Trophoblast cell (in vitro differentiated cells and primary cell): ENCODE measurements at regions not wholly inside any gene's neighbourhood (a gene's known extent, or its start where the extent isn't known, plus 50 kb on each side); places are given as distances from the start of the nearest gene placed in this dataset.

Source experiments
- DNase-seq, 2 donors: peaks; one replicate each; pipeline ENCODE4 v3.0.0-alpha.2; 2016
- H2AFZ ChIP-seq: 2 replicates; pipeline ENCODE4 v1.6.1; 2013; ENCODE audit warnings: low read length, moderate library complexity, mild to moderate bottlenecking; ENCODE audit not compliant: insufficient read depth, poor library complexity
- H2AK5ac ChIP-seq: 2 replicates; pipeline ENCODE4 v1.6.1; 2013; ENCODE audit warnings: mild to moderate bottlenecking, low read length
- H2BK120ac ChIP-seq: 2 replicates; pipeline ENCODE4 v1.6.1; 2013; ENCODE audit warnings: low read length, mild to moderate bottlenecking, moderate library complexity; ENCODE audit not compliant: insufficient read depth, poor library complexity
- H2BK12ac ChIP-seq: 2 replicates; pipeline ENCODE4 v1.6.1; 2013; ENCODE audit warnings: mild to moderate bottlenecking, low read length, moderate library complexity
- H2BK5ac ChIP-seq: 2 replicates; pipeline ENCODE4 v1.6.1; 2013; ENCODE audit warnings: low read length, low read depth, moderate library complexity, mild to moderate bottlenecking; ENCODE audit not compliant: poor library complexity
- H3K14ac ChIP-seq: 2 replicates; pipeline ENCODE4 v1.6.1; 2013; ENCODE audit warnings: mild to moderate bottlenecking, low read length
- H3K18ac ChIP-seq: 2 replicates; pipeline ENCODE4 v1.6.1; 2013; ENCODE audit warnings: mild to moderate bottlenecking, low read length
- H3K23ac ChIP-seq: 2 replicates; pipeline ENCODE4 v1.6.1; 2013; ENCODE audit warnings: low read length
- H3K27ac ChIP-seq: 2 replicates; pipeline ENCODE4 v1.5.1; 2013; ENCODE audit warnings: low read depth, mild to moderate bottlenecking, inconsistent platforms, low read length, moderate library complexity
- H3K27me3 ChIP-seq: 2 replicates; pipeline ENCODE4 v1.6.1; 2013; ENCODE audit warnings: inconsistent platforms, mild to moderate bottlenecking, low read length, moderate library complexity; ENCODE audit not compliant: insufficient read depth
- H3K36me3 ChIP-seq, 2 experiments: 1 replicate in 1 of 2; 2 replicates in 1 of 2; pipeline ENCODE4 v1.6.1; 2013; ENCODE audit warnings: low read length in 2 of 2, mild to moderate bottlenecking in 2 of 2, moderate library complexity in 1 of 2; ENCODE audit not compliant: insufficient read depth in 2 of 2, control insufficient read depth in 1 of 2
- H3K4ac ChIP-seq: 2 replicates; pipeline ENCODE4 v1.6.1; 2013; ENCODE audit warnings: low read depth, mild to moderate bottlenecking, low read length, moderate library complexity
- H3K4me1 ChIP-seq, 2 experiments: 1 replicate in 1 of 2; 2 replicates in 1 of 2; pipeline ENCODE4 v1.6.1; 2013; ENCODE audit warnings: low read length in 2 of 2, mild to moderate bottlenecking in 2 of 2, moderate library complexity in 1 of 2; ENCODE audit not compliant: insufficient read depth in 2 of 2, control insufficient read depth in 1 of 2
- H3K4me2 ChIP-seq: 2 replicates; pipeline ENCODE4 v1.6.1; 2013; ENCODE audit warnings: inconsistent platforms, mild to moderate bottlenecking, low read length, moderate library complexity
- H3K4me3 ChIP-seq: 2 replicates; pipeline ENCODE4 v1.5.1; 2013; ENCODE audit warnings: mild to moderate bottlenecking, low read depth, low read length, inconsistent platforms
- H3K79me1 ChIP-seq: one replicate; pipeline ENCODE4 v1.6.1; 2013; ENCODE audit warnings: low read length
- H3K79me2 ChIP-seq: 2 replicates; pipeline ENCODE4 v1.6.1; 2013; ENCODE audit warnings: low read length, mild to moderate bottlenecking; ENCODE audit not compliant: control insufficient read depth, insufficient read depth, poor library complexity
- H3K9ac ChIP-seq: 2 replicates; pipeline ENCODE4 v1.6.1; 2013; ENCODE audit warnings: mild to moderate bottlenecking, low read length
- H3K9me3 ChIP-seq: 2 replicates; pipeline ENCODE4 v1.6.1; 2013; ENCODE audit warnings: low read depth, mild to moderate bottlenecking, control low read depth, inconsistent platforms, low read length; ENCODE audit not compliant: insufficient read depth
- H4K12ac ChIP-seq: 2 replicates; pipeline ENCODE4 v1.6.1; 2013; ENCODE audit warnings: low read depth, mild to moderate bottlenecking, low read length, moderate library complexity
- H4K8ac ChIP-seq: 2 replicates; pipeline ENCODE4 v1.6.1; 2013; ENCODE audit warnings: low read depth, mild to moderate bottlenecking, low read length, moderate library complexity
- H4K91ac ChIP-seq: one replicate; pipeline ENCODE4 v1.6.1; 2013; ENCODE audit warnings: low read depth, mild to moderate bottlenecking, low read length, moderate library complexity
- WGBS: extraction: QIAGEN DNeasy Blood & Tissue Kit; methylation state at CpG from one replicate; pipeline ENCODE4 v1.1.7; 2013; ENCODE audit warnings: missing lambda C conversion rate; ENCODE audit not compliant: insufficient read length, insufficient coverage; ENCODE audit errors: extremely low coverage; 5-methylcytosine and 5-hydroxymethylcytosine counted together

DNA sequence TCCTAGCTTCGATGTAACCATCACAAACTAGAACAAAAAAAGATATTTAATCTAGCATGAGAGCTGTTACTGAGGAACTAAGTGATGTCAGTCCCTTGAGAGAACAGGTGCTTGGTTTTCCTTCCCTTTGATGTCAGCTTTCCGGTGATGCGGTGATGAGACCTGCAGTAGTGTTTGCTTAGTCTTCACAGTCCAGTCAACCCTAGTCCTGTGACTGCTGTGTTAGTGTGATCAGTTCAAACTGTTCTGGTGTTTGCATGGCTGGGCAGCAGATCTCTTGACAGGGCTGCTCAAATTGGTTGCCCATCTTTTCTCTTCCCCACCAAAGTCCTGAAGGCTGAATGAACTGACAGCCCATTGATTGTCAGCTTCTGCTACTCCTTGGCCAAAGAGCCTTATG, 608.6 kb upstream of the DAB2 start:
- no peak overlapping the region for H3K18ac ChIP-seq
- H2BK5ac ChIP-seq, result no peak overlapping the region
- no peak overlapping the region for H3K9ac ChIP-seq
- no peak overlapping the region for H4K8ac ChIP-seq
- H2AFZ ChIP-seq, result no peak overlapping the region
- H4K12ac ChIP-seq, result no peak overlapping the region
- H2BK12ac ChIP-seq, result no peak overlapping the region
- H3K4me3 ChIP-seq, result no peak overlapping the region
- no peak overlapping the region for H3K4me2 ChIP-seq
- H3K23ac ChIP-seq, result no peak overlapping the region
- H3K27ac ChIP-seq, result no peak overlapping the region
- no peak overlapping the region for H3K14ac ChIP-seq
- H3K4ac ChIP-seq, result no peak overlapping the region
- no peaks in the 10 kb centered on the region for H3K36me3 ChIP-seq
- no peak overlapping the region for H4K91ac ChIP-seq
- WGBS, result no CpG with 5 or more reads among the region's 3 CpGs
- no peaks in the 10 kb centered on the region for H3K27me3 ChIP-seq
- no peaks in the 10 kb centered on the region for H3K9me3 ChIP-seq
- H3K79me1 ChIP-seq, result no peaks in the 10 kb centered on the region
- H3K4me1 ChIP-seq, result no peaks in the 10 kb centered on the region
- no peaks in the 10 kb centered on the region for H3K79me2 ChIP-seq
- no peak for DNase-seq
- H2AK5ac ChIP-seq, result no peak overlapping the region
- no peak overlapping the region for H2BK120ac ChIP-seq

DNA sequence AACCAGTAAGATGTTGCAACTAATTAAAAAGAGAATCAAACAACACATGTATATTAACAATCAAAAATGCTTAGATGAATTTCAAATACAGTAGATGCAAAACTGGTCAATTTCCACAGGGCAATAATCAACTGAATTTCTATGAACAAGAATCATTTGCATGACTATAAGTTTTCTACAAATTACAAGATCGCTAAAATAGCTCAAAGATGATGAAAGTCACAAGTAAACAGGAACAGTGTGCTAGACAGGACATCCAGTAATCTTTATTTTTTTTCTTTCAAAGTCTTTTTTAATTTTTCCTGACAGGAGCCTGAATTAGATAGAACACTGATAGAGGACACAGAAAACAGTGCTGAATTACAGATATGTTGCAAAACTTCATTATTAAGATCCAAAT, 608.2 kb upstream of the DAB2 start:
- Histone ChIP-seq H3K4ac (no peak overlapping the region), H3K14ac (no peak overlapping the region), H3K9ac (no peak overlapping the region), H3K9me3 (no peaks in the 10 kb centered on the region), H3K23ac (no peak overlapping the region), H2AFZ (no peak overlapping the region), H2AK5ac (no peak overlapping the region), H4K12ac (no peak overlapping the region), H4K91ac (no peak overlapping the region), H4K8ac (no peak overlapping the region), H3K79me2 (no peaks in the 10 kb centered on the region), H3K79me1 (no peaks in the 10 kb centered on the region), H3K27ac (no peak overlapping the region), H3K4me1 (no peaks in the 10 kb centered on the region), H3K27me3 (no peaks in the 10 kb centered on the region), H3K18ac (no peak overlapping the region), H2BK120ac (no peak overlapping the region), H2BK12ac (no peak overlapping the region), H2BK5ac (no peak overlapping the region), H3K4me3 (no peak overlapping the region), H3K4me2 (no peak overlapping the region), H3K36me3 (no peaks in the 10 kb centered on the region)
- no CpG with 5 or more reads among the region's 1 CpG for WGBS
- no peak for DNase-seq

DNA sequence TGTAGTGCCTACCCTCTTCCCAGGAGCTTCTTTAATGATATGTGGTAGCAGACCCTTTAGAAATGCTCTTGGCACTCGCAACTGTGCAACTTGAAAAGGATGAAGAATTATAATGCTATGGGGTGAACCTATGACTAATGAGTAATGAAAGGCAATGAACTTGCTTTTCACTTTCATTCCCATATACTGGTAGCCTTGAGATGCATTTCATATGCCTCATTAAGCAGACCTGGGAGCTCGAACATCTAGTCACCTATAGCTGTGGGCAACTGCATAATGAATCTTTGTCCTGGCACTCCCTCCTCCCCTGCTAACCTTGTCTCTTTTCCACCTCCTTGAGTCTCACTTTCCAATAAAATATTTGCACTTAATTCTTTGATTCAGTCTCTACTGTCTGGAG, 605.9 kb upstream of the DAB2 start:
- WGBS, result no CpG with 5 or more reads among the region's 2 CpGs

DNA sequence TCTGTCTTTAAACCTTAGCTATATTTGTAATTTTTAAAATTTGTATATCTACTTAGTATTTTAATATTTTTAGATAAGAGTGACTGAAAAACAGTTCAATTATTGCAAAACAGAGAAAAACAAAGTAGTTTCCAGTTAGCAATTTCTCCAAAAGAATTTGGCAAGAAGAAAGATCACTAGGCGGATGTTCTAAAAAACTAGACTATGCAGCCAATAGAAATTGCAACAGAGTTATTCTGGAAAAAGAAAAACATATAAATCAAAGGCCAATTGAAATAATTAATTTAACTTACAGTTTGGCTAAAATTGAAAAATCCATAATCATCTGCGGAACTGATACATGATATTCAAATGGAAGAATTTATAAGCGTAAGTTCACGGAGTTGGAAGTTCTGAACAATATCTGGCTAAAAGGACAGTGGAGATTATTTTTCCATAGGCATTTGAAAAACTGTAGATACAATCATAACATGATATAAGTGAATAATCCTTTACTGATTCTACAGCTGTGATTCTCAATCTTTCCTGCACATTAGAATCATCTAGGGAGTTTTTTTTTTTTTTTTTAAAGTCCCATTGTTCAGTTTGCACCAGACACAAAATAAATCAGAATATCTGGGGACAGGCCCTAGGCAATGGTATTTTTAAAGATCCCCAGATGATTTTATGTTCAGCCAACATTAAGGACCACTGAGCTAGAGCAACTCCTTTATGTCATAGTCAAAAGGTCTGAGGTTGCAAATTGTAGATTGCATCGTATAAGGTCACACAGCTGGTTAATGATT, 605.1 kb upstream of the DAB2 start:
- no peak overlapping the region for H3K27ac ChIP-seq

More for the DNA sequence above, 605.9 kb upstream of the DAB2 start:
- no peak overlapping the region for H3K4me3 ChIP-seq
- H3K14ac ChIP-seq, result no peak overlapping the region
- H2AK5ac ChIP-seq, result no peak overlapping the region
- DNase-seq, result no peak
- H4K8ac ChIP-seq, result no peak overlapping the region
- H3K23ac ChIP-seq, result no peak overlapping the region
- H3K18ac ChIP-seq, result no peak overlapping the region
- no peak overlapping the region for H3K27ac ChIP-seq
- H4K12ac ChIP-seq, result no peak overlapping the region
- H2BK5ac ChIP-seq, result no peak overlapping the region
- no peak overlapping the region for H2BK120ac ChIP-seq
- H3K9ac ChIP-seq, result no peak overlapping the region
- no peak overlapping the region for H3K4ac ChIP-seq
- H3K36me3 ChIP-seq, result no peaks in the 10 kb centered on the region
- no peak overlapping the region for H4K91ac ChIP-seq
- no peaks in the 10 kb centered on the region for H3K27me3 ChIP-seq
- H2BK12ac ChIP-seq, result no peak overlapping the region
- H3K4me2 ChIP-seq, result no peak overlapping the region
- H3K9me3 ChIP-seq, result no peaks in the 10 kb centered on the region
- no peaks in the 10 kb centered on the region for H3K4me1 ChIP-seq
- no peaks in the 10 kb centered on the region for H3K79me2 ChIP-seq
- H3K79me1 ChIP-seq, result no peaks in the 10 kb centered on the region
- H2AFZ ChIP-seq, result no peak overlapping the region

More for the DNA sequence above, 605.1 kb upstream of the DAB2 start:
- Histone ChIP-seq H3K4me2 (no peak overlapping the region), H3K14ac (no peak overlapping the region), H4K8ac (no peak overlapping the region), H3K18ac (no peak overlapping the region), H3K4ac (no peak overlapping the region), H3K36me3 (no peaks in the 10 kb centered on the region), H3K9me3 (no peaks in the 10 kb centered on the region), H3K79me1 (no peaks in the 10 kb centered on the region), H3K9ac (no peak overlapping the region), H2BK12ac (no peak overlapping the region), H2AFZ (no peak overlapping the region), H4K12ac (no peak overlapping the region), H3K79me2 (no peaks in the 10 kb centered on the region), H3K27me3 (no peaks in the 10 kb centered on the region), H2AK5ac (no peak overlapping the region), H2BK5ac (no peak overlapping the region), H4K91ac (no peak overlapping the region), H3K23ac (no peak overlapping the region), H3K4me3 (no peak overlapping the region), H3K4me1 (no peaks in the 10 kb centered on the region), H2BK120ac (no peak overlapping the region)
- no CpG with 5 or more reads among the region's 5 CpGs for WGBS
- no peak for DNase-seq
